ENCODE measurements at regions not wholly inside any gene's neighbourhood (a gene's known extent, or its start where the extent isn't known, plus 50 kb on each side); places are given as distances from the start of the nearest gene placed in this dataset.
A peak's percentile ranks its signal among the peaks of the same experiment; 100 is the strongest.

DNA sequence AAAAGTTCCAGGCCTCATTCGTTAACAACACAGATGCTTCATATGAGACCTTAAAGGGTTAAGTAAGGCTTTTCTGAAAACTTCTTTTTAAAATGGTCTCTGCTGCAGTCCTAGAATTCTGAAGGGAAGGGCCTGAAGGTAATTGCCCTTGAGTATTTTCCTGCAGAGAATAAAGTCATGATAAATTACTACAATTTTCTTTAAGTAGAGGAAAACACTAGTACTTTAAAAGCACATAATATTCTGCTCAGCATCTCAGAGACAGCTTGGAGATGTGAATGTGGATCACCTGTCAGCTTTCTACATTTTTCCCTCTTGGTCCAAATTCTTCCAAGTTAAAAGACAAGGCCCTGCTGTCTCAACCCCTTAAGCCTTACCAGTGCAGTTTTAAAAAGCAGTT, 419.5 kb downstream of the MFSD1 start (continued):
- TF ChIP-seq, protein P1, sequence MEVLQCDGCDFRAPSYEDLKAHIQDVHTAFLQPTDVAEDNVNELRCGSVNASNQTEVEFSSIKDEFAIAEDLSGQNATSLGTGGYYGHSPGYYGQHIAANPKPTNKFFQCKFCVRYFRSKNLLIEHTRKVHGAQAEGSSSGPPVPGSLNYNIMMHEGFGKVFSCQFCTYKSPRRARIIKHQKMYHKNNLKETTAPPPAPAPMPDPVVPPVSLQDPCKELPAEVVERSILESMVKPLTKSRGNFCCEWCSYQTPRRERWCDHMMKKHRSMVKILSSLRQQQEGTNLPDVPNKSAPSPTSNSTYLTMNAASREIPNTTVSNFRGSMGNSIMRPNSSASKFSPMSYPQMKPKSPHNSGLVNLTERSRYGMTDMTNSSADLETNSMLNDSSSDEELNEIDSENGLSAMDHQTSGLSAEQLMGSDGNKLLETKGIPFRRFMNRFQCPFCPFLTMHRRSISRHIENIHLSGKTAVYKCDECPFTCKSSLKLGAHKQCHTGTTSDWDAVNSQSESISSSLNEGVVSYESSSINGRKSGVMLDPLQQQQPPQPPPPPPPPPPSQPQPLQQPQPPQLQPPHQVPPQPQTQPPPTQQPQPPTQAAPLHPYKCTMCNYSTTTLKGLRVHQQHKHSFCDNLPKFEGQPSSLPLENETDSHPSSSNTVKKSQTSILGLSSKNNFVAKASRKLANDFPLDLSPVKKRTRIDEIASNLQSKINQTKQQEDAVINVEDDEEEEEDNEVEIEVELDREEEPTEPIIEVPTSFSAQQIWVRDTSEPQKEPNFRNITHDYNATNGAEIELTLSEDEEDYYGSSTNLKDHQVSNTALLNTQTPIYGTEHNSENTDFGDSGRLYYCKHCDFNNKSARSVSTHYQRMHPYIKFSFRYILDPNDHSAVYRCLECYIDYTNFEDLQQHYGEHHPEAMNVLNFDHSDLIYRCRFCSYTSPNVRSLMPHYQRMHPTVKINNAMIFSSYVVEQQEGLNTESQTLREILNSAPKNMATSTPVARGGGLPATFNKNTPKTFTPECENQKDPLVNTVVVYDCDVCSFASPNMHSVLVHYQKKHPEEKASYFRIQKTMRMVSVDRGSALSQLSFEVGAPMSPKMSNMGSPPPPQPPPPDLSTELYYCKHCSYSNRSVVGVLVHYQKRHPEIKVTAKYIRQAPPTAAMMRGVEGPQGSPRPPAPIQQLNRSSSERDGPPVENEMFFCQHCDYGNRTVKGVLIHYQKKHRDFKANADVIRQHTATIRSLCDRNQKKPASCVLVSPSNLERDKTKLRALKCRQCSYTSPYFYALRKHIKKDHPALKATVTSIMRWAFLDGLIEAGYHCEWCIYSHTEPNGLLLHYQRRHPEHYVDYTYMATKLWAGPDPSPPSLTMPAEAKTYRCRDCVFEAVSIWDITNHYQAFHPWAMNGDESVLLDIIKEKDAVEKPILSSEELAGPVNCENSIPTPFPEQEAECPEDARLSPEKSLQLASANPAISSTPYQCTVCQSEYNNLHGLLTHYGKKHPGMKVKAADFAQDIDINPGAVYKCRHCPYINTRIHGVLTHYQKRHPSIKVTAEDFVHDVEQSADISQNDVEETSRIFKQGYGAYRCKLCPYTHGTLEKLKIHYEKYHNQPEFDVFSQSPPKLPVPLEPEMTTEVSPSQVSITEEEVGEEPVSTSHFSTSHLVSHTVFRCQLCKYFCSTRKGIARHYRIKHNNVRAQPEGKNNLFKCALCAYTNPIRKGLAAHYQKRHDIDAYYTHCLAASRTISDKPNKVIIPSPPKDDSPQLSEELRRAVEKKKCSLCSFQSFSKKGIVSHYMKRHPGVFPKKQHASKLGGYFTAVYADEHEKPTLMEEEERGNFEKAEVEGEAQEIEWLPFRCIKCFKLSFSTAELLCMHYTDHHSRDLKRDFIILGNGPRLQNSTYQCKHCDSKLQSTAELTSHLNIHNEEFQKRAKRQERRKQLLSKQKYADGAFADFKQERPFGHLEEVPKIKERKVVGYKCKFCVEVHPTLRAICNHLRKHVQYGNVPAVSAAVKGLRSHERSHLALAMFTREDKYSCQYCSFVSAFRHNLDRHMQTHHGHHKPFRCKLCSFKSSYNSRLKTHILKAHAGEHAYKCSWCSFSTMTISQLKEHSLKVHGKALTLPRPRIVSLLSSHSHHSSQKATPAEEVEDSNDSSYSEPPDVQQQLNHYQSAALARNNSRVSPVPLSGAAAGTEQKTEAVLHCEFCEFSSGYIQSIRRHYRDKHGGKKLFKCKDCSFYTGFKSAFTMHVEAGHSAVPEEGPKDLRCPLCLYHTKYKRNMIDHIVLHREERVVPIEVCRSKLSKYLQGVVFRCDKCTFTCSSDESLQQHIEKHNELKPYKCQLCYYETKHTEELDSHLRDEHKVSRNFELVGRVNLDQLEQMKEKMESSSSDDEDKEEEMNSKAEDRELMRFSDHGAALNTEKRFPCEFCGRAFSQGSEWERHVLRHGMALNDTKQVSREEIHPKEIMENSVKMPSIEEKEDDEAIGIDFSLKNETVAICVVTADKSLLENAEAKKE (CRISPR knock-in tag; IDR thresholded peaks at IDR 0.05) = no peak

DNA sequence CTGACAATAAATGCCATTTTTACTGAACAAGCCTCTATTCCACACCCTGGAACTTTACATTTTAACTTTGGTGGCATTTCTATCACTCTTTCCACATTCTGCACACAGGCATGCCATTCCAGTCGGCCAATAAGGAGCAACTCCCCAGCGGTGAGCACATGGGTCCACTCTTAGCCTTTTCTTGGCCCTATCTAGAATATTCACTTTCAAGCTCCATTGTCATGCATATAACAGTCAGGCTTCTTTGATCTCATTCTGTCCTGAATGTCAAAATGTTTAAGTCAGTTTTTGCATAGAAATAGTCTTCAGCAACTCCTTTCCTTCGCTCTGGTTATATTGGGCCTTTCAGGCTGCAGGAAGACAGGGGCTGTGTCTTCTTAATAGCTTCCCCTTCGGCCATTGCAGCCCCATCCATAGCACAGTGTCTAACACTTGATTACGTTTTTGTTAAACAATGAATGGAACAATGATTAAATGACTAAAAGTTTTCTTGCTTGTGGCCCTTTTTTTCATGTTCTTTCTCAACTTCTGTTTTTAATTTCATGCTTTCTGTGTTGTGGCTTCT, 427.3 kb downstream of the MFSD1 start:
- Mint-ChIP-seq H3K4me1 (peaks cover 7% of the 10 kb centered on the region), H3K27ac (no peak overlapping the region; the same call in 1 of the 2 replicates), H3K4me3 (no peak overlapping the region), H3K27me3 (ENCODE audit: insufficient read depth, low read depth, poor library complexity) (no peaks in the 10 kb centered on the region), H3K9me3 (peaks cover 17% of the 10 kb centered on the region), H3K36me3 (ENCODE audit: low read depth) (peaks cover 10% of the 10 kb centered on the region)
- ATAC-seq = no peak
- Histone ChIP-seq H3K27me3 (ENCODE audit: insufficient read depth) (no peaks in the 10 kb centered on the region), H3F3A (replicated peaks; ENCODE audit: low read depth) (no peaks in the 10 kb centered on the region), H4K20me1 (replicated peaks; ENCODE audit: insufficient read depth) (no peaks in the 10 kb centered on the region), H3K4me2 (0 out of 2 replicates have a peak overlapping the region, but pooled peaks have one; percentile 36), H3K4me1 (ENCODE audit: insufficient read depth) (peaks cover 6% of the 10 kb centered on the region), H3K79me2 (replicated peaks; ENCODE audit: insufficient read depth) (no peaks in the 10 kb centered on the region), H3K9me2 (ENCODE audit: insufficient read depth) (no peaks in the 10 kb centered on the region; the same call in 1 of the 2 replicates), H2AFZ (0 out of 2 replicates have a peak overlapping the region, but pooled peaks have one; percentile 13), H3K27ac (ENCODE audit: low read depth) (0 out of 2 replicates have a peak overlapping the region, but pooled peaks have one; percentile 33), H3K36me3 (ENCODE audit: insufficient read depth) (no peaks in the 10 kb centered on the region), H3K4me3 (no peak overlapping the region)
- peak; percentile 6 for DNase-seq (ENCODE audit: low spot score)
- TF ChIP-seq, protein P2, sequence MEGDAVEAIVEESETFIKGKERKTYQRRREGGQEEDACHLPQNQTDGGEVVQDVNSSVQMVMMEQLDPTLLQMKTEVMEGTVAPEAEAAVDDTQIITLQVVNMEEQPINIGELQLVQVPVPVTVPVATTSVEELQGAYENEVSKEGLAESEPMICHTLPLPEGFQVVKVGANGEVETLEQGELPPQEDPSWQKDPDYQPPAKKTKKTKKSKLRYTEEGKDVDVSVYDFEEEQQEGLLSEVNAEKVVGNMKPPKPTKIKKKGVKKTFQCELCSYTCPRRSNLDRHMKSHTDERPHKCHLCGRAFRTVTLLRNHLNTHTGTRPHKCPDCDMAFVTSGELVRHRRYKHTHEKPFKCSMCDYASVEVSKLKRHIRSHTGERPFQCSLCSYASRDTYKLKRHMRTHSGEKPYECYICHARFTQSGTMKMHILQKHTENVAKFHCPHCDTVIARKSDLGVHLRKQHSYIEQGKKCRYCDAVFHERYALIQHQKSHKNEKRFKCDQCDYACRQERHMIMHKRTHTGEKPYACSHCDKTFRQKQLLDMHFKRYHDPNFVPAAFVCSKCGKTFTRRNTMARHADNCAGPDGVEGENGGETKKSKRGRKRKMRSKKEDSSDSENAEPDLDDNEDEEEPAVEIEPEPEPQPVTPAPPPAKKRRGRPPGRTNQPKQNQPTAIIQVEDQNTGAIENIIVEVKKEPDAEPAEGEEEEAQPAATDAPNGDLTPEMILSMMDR (conservative IDR thresholded peaks at IDR 0.05; ENCODE audit: low read depth in 2 of 2) = no peak
- no peak for TF ChIP-seq EZH2 (IDR thresholded peaks at IDR 0.05; ENCODE audit: low read depth, unreplicated experiment)
- TF ChIP-seq, protein P1 (CRISPR knock-in tag; IDR thresholded peaks at IDR 0.05) = no peak
- no peak for TF ChIP-seq CREB1 (CRISPR knock-in tag; IDR thresholded peaks at IDR 0.05; ENCODE audit: low read depth)
- no peak for TF ChIP-seq ZNF331 (CRISPR knock-in tag; IDR thresholded peaks at IDR 0.05; ENCODE audit: low read depth)
- TF ChIP-seq JUNB (IDR thresholded peaks at IDR 0.05; ENCODE audit: unreplicated experiment) = no peak
- no peak for TF ChIP-seq NANOG (IDR thresholded peaks at IDR 0.05; ENCODE audit: borderline replicate concordance)
